ENCODE measurements at regions not wholly inside any gene's neighbourhood (a gene's known extent, or its start where the extent isn't known, plus 50 kb on each side); places are given as distances from the start of the nearest gene placed in this dataset.

DNA sequence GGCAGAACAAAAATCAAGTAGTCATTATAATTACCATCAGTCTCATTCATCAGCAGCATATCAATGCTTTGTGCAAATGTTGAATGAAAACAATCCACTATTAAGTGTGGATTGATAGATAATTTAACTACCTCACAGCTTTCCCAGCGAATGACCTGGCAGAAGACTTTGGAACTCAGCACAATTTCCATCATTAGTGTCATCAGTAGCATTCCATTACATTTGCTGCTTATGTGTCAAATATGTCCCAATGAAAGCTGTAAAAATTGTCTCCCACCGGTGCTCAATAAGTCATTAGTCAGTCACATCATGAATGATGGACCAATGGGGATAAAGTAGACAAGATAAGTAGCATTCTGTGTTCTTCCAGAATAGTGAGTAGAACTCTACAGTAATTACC is 1513.5 kb upstream of the PRR20A start:
- TF ChIP-seq POLR2A (IDR thresholded peaks at IDR 0.05; ENCODE audit: low read depth, low read length) = no peak
- TF ChIP-seq SPI1 (IDR thresholded peaks at IDR 0.05; ENCODE audit: low read depth, low read length) = no peak
